H9 (cell line): ENCODE measurements at regions not wholly inside any gene's neighbourhood (a gene's known extent, or its start where the extent isn't known, plus 50 kb on each side); places are given as distances from the start of the nearest gene placed in this dataset.

ENCODE experiments used
- DNase-seq: peaks from one replicate; pipeline ENCODE4 v3.0.0-alpha.2; 2017
- H2AFZ ChIP-seq: one replicate; pipeline ENCODE4 v1.6.1; 2013; ENCODE audit warnings: mild to moderate bottlenecking, low read length, control low read depth, moderate library complexity
- H2AK5ac ChIP-seq: 2 replicates; pipeline ENCODE4 v1.6.1; 2013; ENCODE audit warnings: low read length, control low read depth, mixed read lengths; ENCODE audit not compliant: insufficient read length
- H2BK120ac ChIP-seq: one replicate; pipeline ENCODE4 v1.6.1; 2013; ENCODE audit warnings: low read depth, mild to moderate bottlenecking, low read length, control low read depth, inconsistent platforms; ENCODE audit not compliant: poor library complexity, severe bottlenecking
- H2BK12ac ChIP-seq: 2 replicates; pipeline ENCODE4 v1.6.1; 2013; ENCODE audit warnings: low read length, control low read depth, mixed read lengths, low read depth; ENCODE audit not compliant: insufficient read length
- H2BK15ac ChIP-seq: 2 replicates; pipeline ENCODE4 v1.6.1; 2013; ENCODE audit warnings: low read depth, low read length, control low read depth
- H2BK20ac ChIP-seq: one replicate; pipeline ENCODE4 v1.6.1; 2013; ENCODE audit warnings: low read depth, mild to moderate bottlenecking, low read length, control low read depth, inconsistent platforms; ENCODE audit not compliant: poor library complexity, severe bottlenecking
- H2BK5ac ChIP-seq: 2 replicates; pipeline ENCODE4 v1.6.1; 2013; ENCODE audit warnings: low read length, control low read depth, mixed read lengths; ENCODE audit not compliant: insufficient read length
- H3K14ac ChIP-seq: 2 replicates; pipeline ENCODE4 v1.6.1; 2013; ENCODE audit warnings: low read length, control low read depth; ENCODE audit not compliant: insufficient read depth
- H3K18ac ChIP-seq: 2 replicates; pipeline ENCODE4 v1.6.1; 2013; ENCODE audit warnings: low read depth, mild to moderate bottlenecking, mixed read lengths, low read length, control low read depth; ENCODE audit not compliant: insufficient read length
- H3K23ac ChIP-seq: 2 replicates; pipeline ENCODE4 v1.6.1; 2013; ENCODE audit warnings: low read length, control low read depth, mixed read lengths, low read depth; ENCODE audit not compliant: insufficient read length
- H3K23me2 ChIP-seq: 2 replicates; pipeline ENCODE4 v1.6.1; 2013; ENCODE audit warnings: low read depth, mild to moderate bottlenecking, mixed read lengths, low read length, control low read depth; ENCODE audit not compliant: insufficient read length, poor library complexity, severe bottlenecking
- H3K27ac ChIP-seq: 2 replicates; pipeline ENCODE4 v1.5.1; 2013; ENCODE audit warnings: low read length, control low read depth, mixed read lengths, low read depth; ENCODE audit not compliant: insufficient read length
- H3K27me3 ChIP-seq: 2 replicates; pipeline ENCODE4 v1.6.1; 2013; ENCODE audit warnings: low read length, control low read depth, inconsistent platforms; ENCODE audit not compliant: insufficient read depth
- H3K4ac ChIP-seq: 2 replicates; pipeline ENCODE4 v1.6.1; 2013; ENCODE audit warnings: low read depth, mild to moderate bottlenecking, control low read depth, inconsistent platforms, low read length, moderate library complexity
- H3K4me1 ChIP-seq: 2 replicates; pipeline ENCODE4 v1.6.1; 2013; ENCODE audit warnings: low read length, control low read depth, inconsistent platforms; ENCODE audit not compliant: insufficient read depth
- H3K4me2 ChIP-seq: 2 replicates; pipeline ENCODE4 v1.6.1; 2013; ENCODE audit warnings: low read length, control low read depth, mixed read lengths; ENCODE audit not compliant: insufficient read length, insufficient read depth
- H3K56ac ChIP-seq: 2 replicates; pipeline ENCODE4 v1.6.1; 2013; ENCODE audit warnings: low read depth, mild to moderate bottlenecking, mixed read lengths, low read length, control low read depth; ENCODE audit not compliant: insufficient read length
- H3K79me1 ChIP-seq: 2 replicates; pipeline ENCODE4 v1.6.1; 2013; ENCODE audit warnings: low read depth, mild to moderate bottlenecking, moderate library complexity, low read length, control low read depth, inconsistent platforms; ENCODE audit not compliant: insufficient read depth, poor library complexity, severe bottlenecking
- H3K79me2 ChIP-seq: 2 replicates; pipeline ENCODE4 v1.6.1; 2013; ENCODE audit warnings: low read length, control low read depth, inconsistent platforms; ENCODE audit not compliant: insufficient read depth
- H3K9ac ChIP-seq: 2 replicates; pipeline ENCODE4 v1.6.1; 2013; ENCODE audit warnings: low read length, control low read depth, mixed read lengths; ENCODE audit not compliant: insufficient read length; ENCODE audit errors: extremely low read depth
- H3K9me3 ChIP-seq: one replicate; pipeline ENCODE4 v1.6.1; 2013; ENCODE audit warnings: low read depth, low read length, inconsistent platforms; ENCODE audit not compliant: control insufficient read depth
- H3T11ph ChIP-seq: one replicate; pipeline ENCODE4 v1.6.1; 2013; ENCODE audit warnings: mild to moderate bottlenecking, low read length, control low read depth, inconsistent platforms
- H4K20me1 ChIP-seq: one replicate; pipeline ENCODE4 v1.6.1; 2013; ENCODE audit not compliant: control insufficient read depth, insufficient read length, insufficient read depth
- H4K5ac ChIP-seq: 2 replicates; pipeline ENCODE4 v1.6.1; 2013; ENCODE audit warnings: low read depth, mild to moderate bottlenecking, mixed read lengths, low read length, control low read depth; ENCODE audit not compliant: insufficient read length
- H4K8ac ChIP-seq: replicated peaks from 2 replicates; pipeline ENCODE4 v1.6.1; 2013; ENCODE audit warnings: low read length, control low read depth, mixed read lengths, low read depth; ENCODE audit not compliant: insufficient read length
- H4K91ac ChIP-seq: 2 replicates; pipeline ENCODE4 v1.6.1; 2013; ENCODE audit warnings: low read depth, mild to moderate bottlenecking, moderate library complexity, mixed read lengths, low read length, control low read depth; ENCODE audit not compliant: insufficient read length
- H3K27ac Mint-ChIP-seq, 3 experiments: 2 replicates in 2 of 3; 3 replicates in 1 of 3; pipeline ENCODE4 v1.8.0; 2020 to 2021; ENCODE audit warnings: mixed read lengths in 3 of 3, mild to moderate bottlenecking in 1 of 3, moderate library complexity in 1 of 3
- H3K27me3 Mint-ChIP-seq: 2 replicates; pipeline ENCODE4 v1.8.0; 2021; ENCODE audit warnings: low read depth, mild to moderate bottlenecking, moderate library complexity, mixed read lengths
- H3K36me3 Mint-ChIP-seq, 3 experiments: 2 replicates in 2 of 3; 3 replicates in 1 of 3; pipeline ENCODE4 v1.8.0; 2020 to 2021; ENCODE audit warnings: low read depth in 3 of 3, mixed read lengths in 3 of 3; ENCODE audit not compliant: insufficient read depth in 1 of 3
- H3K4me1 Mint-ChIP-seq, 2 experiments: 2 replicates each; pipeline ENCODE4 v1.8.0; 2020; ENCODE audit warnings: mixed read lengths in 2 of 2
- H3K4me3 Mint-ChIP-seq, 2 experiments: 2 replicates in 1 of 2; 3 replicates in 1 of 2; pipeline ENCODE4 v1.8.0; 2020 to 2021; ENCODE audit warnings: mild to moderate bottlenecking in 2 of 2, mixed read lengths in 2 of 2, moderate library complexity in 1 of 2
- H3K9me3 Mint-ChIP-seq, 2 experiments: 2 replicates in 1 of 2; 3 replicates in 1 of 2; pipeline ENCODE4 v1.8.0; 2020; ENCODE audit warnings: mild to moderate bottlenecking in 2 of 2, mixed read lengths in 2 of 2, moderate library complexity in 1 of 2
- CTCF ChIP-seq: fragments of 200-600 bp; sonication (generic); conservative IDR thresholded peaks from 3 replicates; pipeline ENCODE4 v1.8.0; 2021; ENCODE audit warnings: antibody characterized with exemption, mild to moderate bottlenecking
- WGBS: extraction: QIAGEN DNeasy Blood & Tissue Kit; methylation state at CpG from one replicate; pipeline ENCODE4 v1.1.7; 2013; ENCODE audit warnings: missing lambda C conversion rate, low lambda C conversion rate, mixed read lengths; ENCODE audit not compliant: insufficient read length; ENCODE audit errors: extremely low coverage; 5-methylcytosine and 5-hydroxymethylcytosine counted together

- Histone ChIP-seq H3K56ac (no peak overlapping the region), H2BK12ac (no peak overlapping the region), H3T11ph (no peak overlapping the region), H3K4ac (no peak overlapping the region), H3K79me2 (no peaks in the 10 kb centered on the region), H3K4me2 (no peak overlapping the region), H3K23ac (no peak overlapping the region), H2AFZ (no peak overlapping the region), H4K8ac (no peak overlapping the region), H3K27me3 (no peaks in the 10 kb centered on the region), H3K27ac (no peak overlapping the region), H2BK120ac (no peak overlapping the region), H3K4me1 (no peaks in the 10 kb centered on the region), H4K20me1 (no peaks in the 10 kb centered on the region), H2BK5ac (no peak overlapping the region), H4K5ac (no peak overlapping the region), H3K23me2 (no peaks in the 10 kb centered on the region), H4K91ac (no peak overlapping the region), H3K9ac (no peak overlapping the region), H3K18ac (no peak overlapping the region), H2BK15ac (no peak overlapping the region), H2AK5ac (no peak overlapping the region), H3K9me3 (no peaks in the 10 kb centered on the region), H3K79me1 (no peaks in the 10 kb centered on the region), H3K14ac (no peak overlapping the region), H2BK20ac (no peak overlapping the region)
- peaks cover 6 to 10% of the 10 kb centered on the region in 2 experiments for H3K4me1 Mint-ChIP-seq
- no peaks in the 10 kb centered on the region for H3K27me3 Mint-ChIP-seq
- no CpG with 5 or more reads among the region's 1 CpG for WGBS
- H3K27ac Mint-ChIP-seq: no peak overlapping the region
- H3K36me3 Mint-ChIP-seq: no peaks in the 10 kb centered on the region; a peak in 1 of 7 replicates
- no peak for DNase-seq
- 0 out of 5 replicates have a peak, but pooled peaks cover 0 to 1% of the 10 kb centered on the region in 2 experiments for H3K9me3 Mint-ChIP-seq
- TF ChIP-seq CTCF: no peak
- H3K4me3 Mint-ChIP-seq: no peak overlapping the region
Observed at GRCh38 chr13:73406454-73406853, 347.6 kb downstream of the KLF5 start.
